Hematopoietic multipotent progenitor cell treated with erythropoietin and hydrocortisone succinate and interleukin-3 and kit ligand, for 8 days (in vitro differentiated cells): ENCODE measurements at regions not wholly inside any gene's neighbourhood (a gene's known extent, or its start where the extent isn't known, plus 50 kb on each side); places are given as distances from the start of the nearest gene placed in this dataset.
A peak's percentile ranks its signal among the peaks of the same experiment; 100 is the strongest.

Experiments used
- DNase-seq: peaks from one replicate; pipeline ENCODE4 v3.0.0-alpha.2; 2015

DNA sequence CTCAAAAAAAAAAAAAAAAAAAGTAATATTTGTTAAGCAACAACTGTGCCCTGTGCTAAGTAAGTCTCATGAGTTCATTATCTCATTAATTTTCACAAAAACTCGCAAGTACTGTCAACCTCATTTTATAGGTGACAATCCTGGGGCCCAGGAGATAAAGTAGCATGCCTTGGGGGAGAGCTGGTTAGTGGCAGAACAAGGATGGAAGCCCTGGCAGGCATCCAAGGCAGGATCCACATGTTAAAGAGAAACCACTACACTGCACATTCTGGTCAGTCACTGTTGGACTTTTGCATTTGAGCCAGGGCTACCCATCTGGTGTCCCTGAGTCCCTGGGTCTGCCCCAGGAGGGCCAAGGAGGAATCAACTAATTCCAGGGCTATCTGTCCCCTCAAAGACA is 54.6 kb downstream of the ZFP36L2 start:
- DNase-seq = peak; percentile 88

DNA sequence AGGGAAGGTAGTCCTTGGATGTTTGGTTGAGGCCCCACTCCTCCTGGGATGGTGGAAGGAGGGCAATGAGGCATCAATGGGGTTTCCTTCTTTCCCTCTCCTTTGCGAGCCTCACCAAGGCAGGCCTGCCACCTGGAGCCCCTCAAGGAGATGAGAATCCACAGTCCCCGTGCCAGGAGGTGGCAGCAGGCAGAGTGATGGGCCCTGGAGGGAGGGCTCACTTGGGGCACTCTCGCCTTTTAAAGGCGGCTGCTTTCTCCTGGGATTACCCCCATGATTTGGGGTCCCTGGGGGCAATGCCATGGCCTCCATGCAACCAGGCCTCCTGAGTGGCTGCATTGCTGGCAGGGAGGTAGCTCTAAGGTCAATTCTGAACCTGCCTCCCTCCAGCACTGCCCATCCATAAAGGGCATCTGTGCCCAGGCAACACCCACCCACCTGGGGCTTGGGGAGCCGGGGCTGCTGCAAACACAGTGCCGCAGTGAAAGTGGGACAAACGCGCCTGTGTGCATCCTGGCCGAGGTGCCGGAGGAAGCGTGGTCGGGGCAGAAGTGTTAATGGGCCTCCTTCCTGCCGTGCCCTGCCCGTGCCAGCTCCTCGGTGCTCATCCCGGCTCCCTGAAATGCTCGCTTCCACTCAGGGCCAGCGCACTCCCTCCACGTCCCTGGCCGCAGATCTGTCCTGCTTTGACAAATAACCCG is 55.9 kb downstream of the ZFP36L2 start:
- no peak for DNase-seq

DNA sequence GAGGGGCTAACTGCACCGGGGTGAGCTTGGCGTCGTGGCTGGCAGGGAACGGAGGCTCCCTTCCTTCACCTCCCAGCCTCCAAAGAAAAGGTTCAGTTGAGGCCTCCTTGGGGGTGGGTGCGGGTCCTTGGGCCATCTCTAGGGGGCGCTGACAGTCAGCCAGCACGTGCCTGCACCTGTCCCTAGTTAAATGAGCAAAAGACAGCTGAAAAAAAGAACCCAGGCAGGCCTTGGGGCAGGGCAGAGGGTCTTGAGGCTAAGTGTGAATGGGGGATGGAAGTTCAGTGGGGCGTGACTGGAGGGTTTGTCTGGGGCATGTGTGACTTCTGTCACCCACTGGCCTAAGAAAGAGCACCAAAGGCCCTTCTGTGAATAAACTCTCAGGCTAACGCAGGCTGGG is 56.4 kb downstream of the ZFP36L2 start:
- peak; percentile 83 for DNase-seq

DNA sequence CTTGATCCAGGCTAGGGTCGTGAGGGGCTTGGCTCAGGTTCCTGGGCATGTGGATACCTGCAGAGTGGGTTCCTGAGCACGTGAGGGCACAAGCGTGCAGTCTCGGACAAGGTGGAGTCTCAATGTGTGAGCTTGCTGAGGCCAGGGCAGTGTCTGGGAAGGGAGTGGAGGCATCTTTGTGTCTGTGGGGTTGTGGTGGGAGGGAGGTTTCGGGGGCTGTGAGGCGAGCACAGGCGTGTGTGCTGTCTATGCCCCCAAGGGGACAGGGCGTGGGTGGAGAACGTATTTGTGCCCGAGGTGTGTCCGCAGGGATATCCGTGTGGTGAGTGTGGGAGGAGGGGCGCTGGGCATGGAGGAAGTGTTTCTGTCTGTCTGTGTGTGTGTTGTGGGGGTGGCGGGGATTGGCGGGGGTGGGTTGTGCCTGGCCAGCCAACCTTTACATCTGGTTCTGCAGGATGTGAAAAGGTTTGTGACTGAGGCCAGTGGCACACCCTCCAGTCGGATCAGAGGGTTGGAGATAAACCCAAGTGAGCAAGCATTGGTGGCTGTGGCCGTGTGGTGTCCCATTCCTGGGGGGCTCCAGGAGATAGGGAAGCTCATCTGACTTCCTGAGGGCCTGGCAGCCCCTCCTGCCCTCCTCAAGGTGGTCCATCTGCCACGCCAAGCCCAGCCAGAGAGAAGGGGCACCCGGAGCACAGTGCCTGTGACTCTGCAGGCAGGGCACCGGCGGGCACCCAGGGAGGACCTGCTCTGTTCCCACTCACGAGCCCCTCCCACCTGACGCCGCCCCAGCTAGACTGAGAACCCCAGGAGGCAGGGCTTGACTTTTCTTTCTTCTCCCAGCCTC is 57.1 kb downstream of the ZFP36L2 start:
- peak; percentile 87 for DNase-seq

DNA sequence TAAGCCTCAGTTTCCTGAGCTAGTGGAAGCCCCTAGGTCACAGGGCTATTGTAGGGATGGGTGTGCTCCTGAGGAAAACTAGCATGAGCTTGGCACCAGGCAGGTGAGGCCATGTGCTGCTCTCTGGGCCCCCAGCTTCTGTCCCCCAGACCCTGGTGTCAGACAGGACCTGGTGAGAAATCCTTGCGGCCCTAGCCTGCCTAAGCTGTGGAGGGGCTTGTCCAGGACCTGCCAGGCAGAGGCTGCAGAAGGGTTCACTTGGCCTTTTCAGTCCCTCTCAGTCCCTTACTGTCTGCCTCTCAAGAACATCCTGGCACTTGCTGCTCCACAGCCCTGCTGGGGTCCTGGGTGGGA is 58.4 kb downstream of the ZFP36L2 start:
- no peak for DNase-seq

DNA sequence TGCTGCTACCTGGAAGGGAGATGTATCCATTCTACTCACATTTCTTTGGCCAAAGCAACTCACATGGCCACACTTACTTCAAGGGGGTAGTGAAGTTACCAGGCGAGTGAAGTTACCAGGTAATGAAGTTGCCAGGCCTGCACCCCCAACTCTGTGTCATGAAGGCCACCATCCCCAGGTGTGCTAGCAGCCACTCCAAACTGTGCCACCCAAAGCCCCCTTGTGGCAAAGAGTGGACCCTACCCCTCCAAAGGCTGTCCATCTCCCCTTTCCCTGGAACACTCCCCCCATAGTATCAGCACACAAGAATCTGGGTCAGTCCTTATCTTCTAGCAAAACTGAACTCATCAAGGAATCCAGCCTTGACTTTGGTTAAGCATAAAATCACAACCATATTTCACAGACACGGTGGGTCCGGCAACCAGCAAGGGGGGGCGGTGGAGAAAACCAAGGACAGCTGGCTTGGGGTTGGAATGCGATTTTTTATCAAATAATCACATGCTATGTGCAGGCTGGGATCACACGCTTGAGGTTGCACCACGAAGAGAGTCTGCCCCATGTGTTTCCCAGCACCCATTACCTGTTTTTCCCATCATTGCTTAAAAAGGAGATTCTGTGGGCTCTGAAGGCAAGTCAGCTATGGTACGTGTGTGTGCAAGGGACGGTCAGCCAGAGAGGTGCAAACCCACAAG is 60.9 kb downstream of the ZFP36L2 start:
- DNase-seq = no peak

DNA sequence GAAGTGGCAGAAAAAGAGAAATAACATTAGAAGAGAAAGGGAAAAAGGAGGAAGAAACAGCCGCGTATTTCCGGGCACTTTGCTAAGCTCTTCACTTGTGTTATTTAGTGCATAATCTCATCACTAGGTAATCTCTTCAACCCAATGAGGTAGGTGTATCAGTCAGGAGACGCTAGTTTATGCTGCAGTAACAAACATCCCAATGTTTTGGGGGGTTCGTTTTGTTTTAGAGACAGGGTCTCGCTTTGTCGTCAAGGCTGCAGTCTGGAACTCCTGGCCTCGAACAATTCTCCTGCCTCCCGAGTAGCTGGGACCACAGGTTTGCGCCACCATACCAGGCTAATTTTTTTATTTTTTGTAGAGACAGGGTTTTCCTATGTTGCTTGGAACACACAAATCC is 61.7 kb downstream of the ZFP36L2 start:
- DNase-seq = no peak

DNA sequence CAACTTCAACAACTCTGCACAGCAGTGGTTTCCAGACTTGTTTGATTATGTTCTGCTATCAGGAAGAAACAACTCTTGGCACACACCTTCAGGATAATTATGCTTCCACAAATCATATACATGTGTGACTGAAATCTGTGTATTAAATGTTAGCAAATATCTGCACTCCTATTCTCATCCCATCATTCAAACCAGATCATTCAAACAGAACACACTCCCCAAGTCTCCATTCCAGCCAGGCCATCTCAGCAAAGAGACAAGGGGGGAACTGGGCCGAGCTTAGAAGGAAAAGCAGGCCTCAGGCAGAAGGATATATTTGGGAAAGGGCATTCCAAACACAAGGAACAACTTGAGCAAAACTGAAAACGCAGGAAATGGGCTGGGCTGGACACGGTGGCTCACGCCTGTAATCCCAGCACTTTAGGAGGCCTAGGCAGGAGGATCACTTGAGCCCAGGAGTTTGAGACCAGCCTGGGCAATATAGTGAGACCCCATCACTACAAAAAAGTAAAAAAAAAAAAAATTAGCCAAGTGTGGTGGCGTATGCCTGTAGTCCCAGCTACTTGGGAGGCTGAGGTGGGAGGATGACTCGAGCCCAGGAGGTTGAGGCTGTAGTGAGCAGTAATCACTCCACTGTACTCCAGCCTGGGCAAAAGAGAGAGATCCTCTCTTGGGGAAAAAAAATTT is 62.7 kb downstream of the ZFP36L2 start:
- no peak for DNase-seq

DNA sequence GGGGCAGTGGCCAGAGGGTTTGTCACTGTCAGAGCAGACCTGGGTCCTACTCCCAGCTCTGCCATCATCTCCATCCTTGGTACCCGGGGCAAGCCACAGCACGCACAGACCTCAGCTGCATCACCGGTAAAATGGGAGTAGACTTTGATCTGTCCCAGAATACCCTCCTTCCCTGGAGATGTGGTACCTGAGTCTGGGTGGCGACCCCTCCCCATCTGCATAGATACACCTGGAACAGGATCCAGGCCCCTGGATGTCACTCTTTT is 64.0 kb downstream of the ZFP36L2 start:
- no peak for DNase-seq

DNA sequence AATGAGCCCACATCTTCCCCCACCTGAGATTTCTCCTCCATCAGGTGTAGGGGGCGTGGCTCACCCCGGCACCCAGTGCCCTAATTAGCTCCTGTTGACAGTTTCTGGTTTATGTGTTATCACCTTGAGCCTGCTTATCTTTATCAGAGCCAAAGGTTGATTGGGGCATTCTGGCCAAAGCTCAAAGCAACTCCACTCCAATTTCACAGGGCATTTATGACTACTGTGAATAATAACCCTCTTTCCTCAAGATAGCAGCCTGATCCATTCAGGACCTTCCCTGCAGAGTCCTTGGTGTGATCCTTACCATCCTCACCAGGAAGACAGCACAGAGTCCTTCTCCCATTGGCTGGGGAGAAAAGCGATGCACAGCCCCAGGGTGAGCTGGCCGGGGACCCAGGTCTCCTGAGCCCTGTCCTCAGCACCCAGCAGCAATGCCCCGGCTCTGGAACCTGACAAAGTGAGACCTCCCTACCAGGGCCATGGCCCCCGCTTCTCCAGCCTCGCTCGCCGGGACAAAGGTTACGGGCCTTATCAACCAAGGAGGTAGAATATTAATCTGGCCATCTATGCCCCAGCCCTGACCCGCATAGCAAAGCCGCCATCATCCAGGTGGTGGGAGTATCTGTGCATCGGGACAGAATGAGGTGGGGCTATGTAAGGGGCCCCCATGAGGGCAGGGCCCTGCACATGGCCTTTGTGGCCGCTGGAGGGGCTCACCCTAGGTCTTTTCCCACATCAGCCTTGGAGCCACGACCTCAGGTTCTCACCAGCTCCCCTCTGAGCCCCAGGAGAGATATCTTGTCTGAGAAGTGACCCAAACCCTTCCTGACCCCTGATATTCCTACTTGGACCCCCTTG is 64.5 kb downstream of the ZFP36L2 start:
- DNase-seq = no peak

DNA sequence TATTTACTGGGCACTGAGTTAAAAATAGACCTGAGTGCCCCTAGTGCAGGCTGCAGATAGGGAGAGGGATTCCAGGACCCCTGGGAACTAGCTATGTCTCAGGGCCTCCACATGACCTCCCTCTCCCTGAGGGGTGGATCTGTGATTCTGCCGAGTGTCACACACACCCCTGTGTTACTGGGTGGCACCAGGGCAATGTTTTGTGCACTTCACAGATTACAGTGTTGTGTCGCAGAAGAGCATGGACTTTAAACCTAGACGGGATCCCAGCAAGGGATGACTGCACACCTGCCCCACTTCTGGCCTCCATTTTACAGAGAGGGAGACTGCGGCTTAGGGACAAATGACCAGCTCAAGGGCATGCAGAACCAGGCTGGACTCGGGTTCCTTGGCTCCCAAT is 65.6 kb downstream of the ZFP36L2 start:
- no peak for DNase-seq

DNA sequence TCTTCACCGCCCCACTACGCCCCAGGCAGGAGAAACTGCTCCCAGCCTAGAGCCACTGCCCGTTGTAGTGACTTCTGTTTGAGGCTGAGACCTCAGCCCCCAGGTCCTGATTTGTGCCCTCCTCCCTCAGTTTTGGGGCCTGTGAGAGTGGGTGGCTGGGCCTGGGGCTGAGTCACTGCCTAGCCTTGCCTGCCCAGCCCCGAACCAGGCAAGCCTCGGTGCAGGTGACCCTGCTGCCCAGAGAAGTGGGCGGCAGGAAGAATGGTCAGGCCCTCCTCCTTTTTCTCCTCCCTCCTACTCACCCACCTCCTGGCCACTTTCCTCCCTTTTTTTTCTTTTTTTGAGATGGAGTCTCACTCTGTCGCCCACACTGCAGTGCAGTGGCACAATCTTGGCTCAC is 66.6 kb downstream of the ZFP36L2 start:
- DNase-seq = no peak

DNA sequence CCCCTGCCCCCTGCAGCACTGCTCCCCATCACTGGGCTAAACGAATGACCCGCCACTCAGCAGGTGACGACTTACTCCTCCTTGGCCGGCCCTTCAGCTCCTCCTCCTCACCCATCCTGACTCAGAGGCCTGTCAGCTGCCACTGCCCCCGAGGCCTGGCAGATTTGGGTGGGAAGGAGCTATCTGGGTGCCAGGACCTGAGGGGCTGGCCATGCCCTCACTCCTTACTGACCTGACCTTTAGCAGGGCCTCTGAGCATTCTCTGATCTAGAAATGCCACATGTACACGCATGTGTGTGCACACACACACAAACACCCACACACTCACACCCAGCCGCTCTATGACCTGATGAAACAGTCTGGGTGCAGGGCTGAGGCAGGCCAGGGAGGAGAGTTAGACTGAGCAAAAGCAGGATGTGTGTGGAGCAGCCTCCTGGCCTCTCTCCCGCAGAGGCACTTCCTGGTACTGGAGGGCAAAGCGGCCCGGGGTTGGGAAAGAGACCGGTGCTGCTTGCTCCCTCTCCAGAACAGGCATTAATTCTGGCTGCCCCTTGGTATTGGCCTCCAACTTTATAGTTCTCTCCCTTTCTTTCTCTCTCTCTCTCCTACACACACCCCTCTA is 68.0 kb downstream of the ZFP36L2 start:
- no peak for DNase-seq

DNA sequence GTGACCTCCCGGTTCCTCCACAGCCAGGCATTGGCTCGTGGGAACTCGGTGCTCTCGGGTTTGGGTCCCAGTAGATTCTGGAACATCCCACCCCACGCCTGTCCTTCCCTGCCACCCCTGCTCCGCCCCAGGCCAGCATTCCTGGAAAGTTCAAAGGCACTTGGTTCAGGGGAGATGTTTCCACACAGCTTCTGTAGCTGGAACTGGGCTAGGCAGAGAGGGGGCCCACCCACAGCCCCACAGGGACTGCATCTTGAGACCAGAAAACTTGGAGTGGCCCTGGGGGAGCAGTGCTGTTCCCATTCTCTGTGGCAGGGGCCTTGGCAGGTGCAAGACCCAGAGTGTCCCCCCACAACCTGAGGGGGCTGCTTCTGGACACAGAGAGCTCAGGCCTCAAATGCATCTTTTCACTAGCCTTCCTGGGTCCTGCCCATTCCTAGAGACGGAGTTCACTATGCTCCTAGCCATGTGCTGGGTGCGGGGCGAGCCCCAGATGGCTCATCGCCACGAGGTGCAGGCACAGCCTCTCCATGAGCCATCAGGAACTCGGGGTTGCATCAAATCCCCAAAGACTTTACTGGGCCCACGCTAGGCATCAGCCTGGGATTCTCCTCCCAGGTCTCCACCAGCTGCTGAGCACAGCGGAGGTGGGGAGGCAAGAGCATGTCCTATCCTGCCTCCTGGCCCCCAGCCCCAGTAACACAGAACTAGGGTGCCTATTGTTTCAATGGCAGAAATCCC is 68.7 kb downstream of the ZFP36L2 start:
- no peak for DNase-seq

DNA sequence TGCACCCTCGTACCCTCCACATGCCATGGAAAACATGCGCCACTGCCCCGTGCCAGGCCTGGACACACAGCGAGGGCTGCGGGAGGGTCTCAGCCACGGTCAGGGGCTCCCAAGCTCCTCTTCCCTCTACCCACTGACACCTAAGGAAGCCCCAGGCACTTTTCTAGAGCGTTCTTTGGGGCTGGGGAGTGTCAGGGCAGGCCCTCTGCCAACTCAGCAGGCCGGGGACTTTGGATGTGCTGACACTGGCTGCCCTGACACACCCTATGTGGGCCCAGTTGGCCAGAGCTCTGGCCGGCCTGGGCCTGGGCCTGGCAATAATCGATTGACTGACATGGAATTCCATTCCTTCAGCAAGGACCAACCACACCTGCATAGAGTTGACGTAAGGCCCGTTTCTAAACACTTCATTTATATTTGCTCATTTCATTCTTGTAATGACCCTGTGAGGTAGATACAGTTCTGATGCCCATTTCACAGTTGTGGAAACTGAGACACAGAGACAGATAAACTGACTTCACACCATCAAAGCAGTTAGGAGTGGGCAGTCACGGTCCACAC is 70.5 kb downstream of the ZFP36L2 start:
- DNase-seq = no peak

DNA sequence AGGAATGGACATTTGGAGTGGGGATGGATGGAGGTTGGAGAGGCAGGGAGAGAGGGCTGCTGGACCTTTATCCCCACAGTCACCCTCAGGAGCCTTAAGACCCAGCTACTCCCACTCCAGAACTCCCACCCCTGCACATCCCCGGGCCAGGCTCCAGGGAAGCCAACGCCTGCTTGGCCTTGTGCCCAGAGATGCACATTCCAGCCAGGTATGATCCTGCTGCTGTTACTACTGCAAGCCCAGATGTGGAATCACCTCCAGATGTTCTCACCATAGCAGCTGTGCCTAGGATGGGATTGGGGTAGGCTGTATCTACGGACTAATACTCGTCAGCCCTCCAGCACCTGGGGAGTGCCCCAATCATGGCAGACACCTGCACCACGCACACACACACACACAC is 71.7 kb downstream of the ZFP36L2 start:
- no peak for DNase-seq

DNA sequence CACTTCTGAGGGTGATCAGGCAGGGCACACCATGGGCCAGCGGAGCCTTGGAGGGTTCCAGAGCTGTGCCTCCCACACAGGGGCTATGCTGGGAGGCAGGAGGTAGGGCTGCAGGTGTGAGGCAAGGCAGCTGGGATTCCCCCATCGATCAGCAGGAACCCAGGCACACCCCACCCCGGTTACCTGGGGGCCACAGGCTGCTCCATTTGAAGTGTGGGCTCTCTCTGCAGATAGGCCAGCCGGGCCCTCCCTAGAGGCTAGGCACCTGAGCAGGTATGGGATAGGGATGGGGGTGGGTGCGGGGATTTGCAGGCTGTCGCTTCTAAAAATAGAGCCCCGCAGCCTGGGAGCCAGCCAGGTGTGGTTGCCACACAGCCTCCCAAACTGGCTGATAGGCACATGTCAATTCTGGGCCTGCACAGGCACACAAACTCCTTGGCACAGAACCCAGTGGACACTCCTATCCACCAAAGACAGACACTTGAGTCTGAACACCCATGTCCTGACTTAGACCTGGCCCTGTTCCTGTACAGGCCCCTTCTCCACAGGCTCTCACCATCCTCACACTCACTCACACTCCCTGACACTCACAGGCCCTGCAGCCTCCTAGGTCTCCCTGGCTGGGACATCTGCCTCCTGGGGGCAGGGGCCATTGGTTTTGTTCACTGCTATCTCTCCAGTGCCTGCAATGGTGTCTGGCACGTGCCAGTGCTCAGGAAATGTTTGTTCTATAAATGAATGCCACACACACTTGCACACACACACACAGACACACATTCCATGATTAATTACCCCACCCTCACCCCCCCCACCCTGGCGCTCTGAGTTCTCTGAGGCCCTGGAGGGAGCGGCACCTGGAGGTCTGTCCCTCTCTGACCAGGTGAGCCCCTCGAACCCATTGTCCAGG is 73.4 kb downstream of the ZFP36L2 start:
- DNase-seq = peak; percentile 86

DNA sequence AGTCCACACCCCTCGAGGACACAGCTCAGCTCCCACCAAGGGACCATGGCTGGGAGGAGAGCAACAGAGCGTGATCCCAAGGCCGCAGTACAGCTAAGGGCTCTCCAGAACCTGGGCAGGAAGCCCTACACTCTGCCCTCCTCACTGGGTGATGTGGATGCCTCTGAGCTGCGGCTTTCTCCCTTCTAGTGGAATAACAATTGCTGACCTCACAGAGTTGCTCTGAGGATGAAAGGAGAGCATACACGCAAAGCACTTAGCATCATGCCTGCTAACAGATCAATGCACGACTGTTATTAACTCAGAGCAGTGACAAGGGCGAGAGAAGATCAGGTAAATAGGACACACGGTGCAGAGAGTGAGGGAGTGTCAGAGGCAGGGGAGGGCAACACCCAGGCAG is 74.2 kb downstream of the ZFP36L2 start:
- DNase-seq = no peak

DNA sequence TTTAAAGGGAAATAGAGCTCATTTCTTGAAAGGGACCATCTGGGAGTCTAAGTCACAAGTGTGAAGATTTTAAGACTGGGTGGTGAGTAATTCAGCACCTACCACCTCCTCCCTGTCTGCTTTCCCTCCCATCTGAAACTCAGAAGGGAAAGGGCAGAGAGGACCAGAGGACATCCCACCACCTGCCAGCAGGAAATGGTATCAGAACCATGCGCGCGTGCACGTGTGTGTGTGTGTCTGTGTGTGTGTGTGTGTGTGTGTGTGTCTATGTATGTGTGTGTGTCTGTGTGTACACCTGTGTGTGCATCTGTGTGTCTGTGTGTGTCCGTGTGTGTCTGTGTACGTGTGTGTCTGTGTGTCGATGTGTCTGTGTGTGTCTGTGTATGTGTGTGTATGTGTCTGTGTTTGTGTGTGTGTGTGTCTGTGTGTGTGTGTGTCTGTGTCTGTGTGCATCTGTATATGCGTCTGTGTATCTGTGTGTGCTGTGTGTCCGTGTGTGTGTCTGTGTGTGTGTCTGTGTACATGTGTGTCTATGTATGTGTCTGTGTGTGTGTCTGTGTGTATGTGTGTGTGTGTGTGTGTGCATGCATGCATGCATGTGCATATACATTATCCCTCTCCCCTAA is 76.8 kb downstream of the ZFP36L2 start:
- no peak for DNase-seq

DNA sequence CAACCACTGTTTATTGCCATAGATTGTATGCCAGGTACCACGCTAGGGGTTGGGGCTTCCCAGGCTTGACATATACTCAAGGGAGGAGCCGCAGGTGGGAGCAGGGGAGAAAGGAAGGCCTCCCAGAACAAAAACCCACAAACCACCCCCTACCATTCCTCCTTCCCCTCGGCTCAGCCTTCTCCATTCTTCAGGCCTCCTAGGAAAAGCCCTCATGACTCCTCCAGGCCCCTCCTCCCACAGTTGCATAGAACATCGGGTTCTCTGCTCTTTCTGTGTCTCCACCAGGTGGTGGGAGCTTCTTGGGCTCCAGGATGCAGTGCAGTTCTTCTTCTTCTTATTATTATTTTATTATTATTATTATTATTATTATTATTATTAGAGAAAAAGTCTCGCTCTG is 80.3 kb downstream of the ZFP36L2 start:
- DNase-seq = no peak
